ENCODE measurements at regions not wholly inside any gene's neighbourhood (a gene's known extent, or its start where the extent isn't known, plus 50 kb on each side); places are given as distances from the start of the nearest gene placed in this dataset.
"Not testable (repeated sequence)": the region's sequence is repeated elsewhere in the genome, so short reads cannot be mapped to it uniquely, and the experiment has no call there.

- DNase-seq (ENCODE audit: low read depth), result no peak
- TF ChIP-seq CTCF (IDR thresholded peaks at IDR 0.05; ENCODE audit: control insufficient read depth, extremely low read depth, insufficient read depth), result peak; percentile 64
- no peak overlapping the region for H3K4me3 ChIP-seq (ENCODE audit: low read depth, low read length)
These were observed 70.3 kb downstream of the ARL9 start for GRCh38 chr4:56575820-56576429.

DNA sequence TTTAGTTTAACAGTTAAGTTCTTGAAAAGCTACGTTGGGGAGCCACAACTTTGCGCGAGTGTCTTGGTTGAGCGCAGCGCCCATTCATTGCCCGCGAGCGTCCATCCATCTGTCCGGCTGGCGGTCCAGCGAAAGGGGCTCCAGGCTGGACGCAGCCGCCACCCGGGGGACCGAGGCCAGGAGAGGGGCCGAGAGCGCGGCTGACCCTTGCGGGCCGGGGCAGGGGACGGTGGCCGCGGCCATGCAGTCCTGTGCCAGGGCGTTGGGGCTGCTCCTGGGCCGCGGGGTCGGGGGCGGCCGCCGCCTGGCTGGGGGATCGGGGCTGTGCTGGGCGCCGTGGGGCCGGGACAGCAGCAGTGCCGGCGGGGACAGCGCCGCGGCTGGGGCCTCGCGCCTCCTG, 86.8 kb downstream of the ARL9 start:
- not testable (repeated sequence) for DNase-seq (ENCODE audit: low read depth); H3K4me3 ChIP-seq (ENCODE audit: low read depth, low read length)

Data from LNCaP clone FGC (cell line).